SKM-1 treated with dmso at 0.1 percent for 144 hours (cell line): ENCODE measurements at regions not wholly inside any gene's neighbourhood (a gene's known extent, or its start where the extent isn't known, plus 50 kb on each side); places are given as distances from the start of the nearest gene placed in this dataset.
"Not testable (repeated sequence)": the region's sequence is repeated elsewhere in the genome, so short reads cannot be mapped to it uniquely, and the experiment has no call there.

Experiments used
- DNase-seq: peaks from one replicate; lab custom pipeline; 2025; ENCODE audit not compliant: unreplicated experiment; lab: John Stamatoyannopoulos, UW

- peak; percentile 31 for DNase-seq
Observed at GRCh38 chr7:32691965-32692815, 196.9 kb downstream of the AVL9 start.

DNA sequence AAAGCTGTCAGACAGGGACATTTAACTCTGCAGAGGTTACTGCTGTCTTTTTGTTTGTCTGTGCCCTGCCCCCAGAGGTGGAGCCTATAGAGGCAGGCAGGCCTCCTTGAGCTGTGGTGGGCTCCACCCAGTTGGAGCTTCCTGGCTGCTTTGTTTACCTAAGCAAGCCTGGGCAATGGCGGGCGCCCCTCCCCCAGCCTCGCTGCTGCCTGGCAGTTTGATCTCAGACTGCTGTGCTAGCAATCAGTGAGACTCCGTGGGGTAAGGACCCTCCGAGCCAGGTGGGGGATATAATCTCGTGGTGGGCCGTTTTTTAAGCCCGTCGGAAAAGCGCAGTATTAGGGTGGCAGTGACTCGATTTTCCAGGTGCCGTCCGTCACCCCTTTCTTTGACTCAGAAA, 192.8 kb downstream of the AVL9 start:
- not testable (repeated sequence) for DNase-seq

GRCh38 chr7:32681174-32681518, 185.9 kb downstream of the AVL9 start:
- DNase-seq: no peak

DNA sequence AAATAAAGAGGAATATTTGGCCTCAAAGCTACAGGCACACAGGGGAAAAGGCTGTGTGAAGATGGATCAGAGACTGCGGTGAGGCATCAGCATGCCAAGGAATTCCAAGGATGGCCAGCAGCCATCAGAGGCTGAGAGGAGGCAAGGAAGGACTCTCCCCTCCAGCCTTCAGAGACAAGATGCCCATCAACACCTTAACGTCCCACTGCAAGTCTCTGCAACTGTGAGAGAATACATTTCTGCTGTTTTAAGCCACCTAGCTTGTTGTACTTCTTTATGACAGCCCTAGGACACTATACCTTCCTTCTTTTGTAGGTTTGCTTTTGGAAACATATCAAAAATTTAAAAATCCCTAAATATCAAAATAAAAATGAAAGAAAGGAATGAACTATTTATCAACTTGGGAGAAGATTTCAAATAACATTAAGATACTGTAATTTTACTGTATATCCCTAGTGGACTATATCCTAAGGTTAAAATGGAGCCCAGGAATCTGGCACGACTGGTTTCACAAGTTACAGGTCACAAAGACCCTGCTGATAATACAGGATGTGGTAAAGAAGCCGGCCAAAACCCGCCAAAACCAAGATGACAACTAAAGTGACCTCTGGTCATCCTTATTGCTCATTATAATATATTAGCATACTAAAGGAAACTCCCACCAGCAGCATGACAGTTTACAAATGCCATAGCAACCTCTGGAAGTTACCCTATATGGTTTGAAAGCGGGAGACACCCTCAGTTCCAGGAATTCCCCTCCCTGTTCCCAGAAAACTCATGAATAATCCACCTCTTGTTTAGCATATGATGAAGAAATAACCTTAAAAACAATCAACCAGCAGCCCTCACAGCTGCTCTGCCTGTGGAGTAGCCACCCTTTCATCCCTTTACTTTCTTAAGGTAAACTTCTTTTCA, 185.2 kb downstream of the AVL9 start:
- peak; percentile 6 for DNase-seq

GRCh38 chr7:32679192-32679591, 183.9 kb downstream of the AVL9 start:
- DNase-seq: no peak

- DNase-seq: no peak
Observed at GRCh38 chr7:32677593-32677992, 182.3 kb downstream of the AVL9 start.

DNA sequence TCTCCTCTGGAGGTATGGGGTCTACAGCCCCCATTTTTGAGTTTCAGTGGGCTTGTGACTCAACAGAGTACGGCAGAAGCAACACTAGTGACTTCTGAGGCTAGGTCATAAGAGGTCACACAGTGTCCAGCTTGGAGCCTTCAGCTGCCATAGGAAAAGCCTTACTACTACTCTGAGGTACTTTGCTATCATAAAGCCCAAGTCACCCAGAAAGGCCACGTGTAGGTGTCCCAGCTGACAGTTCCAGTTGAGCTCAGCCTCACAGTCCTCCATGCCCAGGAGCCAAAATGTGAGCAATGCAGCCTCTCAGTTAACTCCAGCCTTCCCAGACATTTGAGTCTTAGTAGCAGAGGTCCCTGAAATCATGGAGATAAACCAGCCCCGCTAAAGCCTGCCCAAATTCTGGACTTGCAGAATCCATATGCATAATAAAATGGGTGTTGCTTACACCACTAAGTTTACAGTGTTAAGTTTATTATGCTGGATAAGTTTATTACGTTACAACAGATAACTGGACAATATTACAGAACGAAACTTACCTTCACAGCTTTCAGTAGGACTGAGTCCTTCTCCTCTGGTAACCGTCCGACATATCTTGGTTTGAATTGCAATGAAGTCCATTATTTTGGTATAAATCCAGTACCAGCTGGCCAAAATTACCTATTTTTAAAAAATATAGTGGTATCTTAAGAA, 181.1 kb downstream of the AVL9 start:
- no peak for DNase-seq

DNA sequence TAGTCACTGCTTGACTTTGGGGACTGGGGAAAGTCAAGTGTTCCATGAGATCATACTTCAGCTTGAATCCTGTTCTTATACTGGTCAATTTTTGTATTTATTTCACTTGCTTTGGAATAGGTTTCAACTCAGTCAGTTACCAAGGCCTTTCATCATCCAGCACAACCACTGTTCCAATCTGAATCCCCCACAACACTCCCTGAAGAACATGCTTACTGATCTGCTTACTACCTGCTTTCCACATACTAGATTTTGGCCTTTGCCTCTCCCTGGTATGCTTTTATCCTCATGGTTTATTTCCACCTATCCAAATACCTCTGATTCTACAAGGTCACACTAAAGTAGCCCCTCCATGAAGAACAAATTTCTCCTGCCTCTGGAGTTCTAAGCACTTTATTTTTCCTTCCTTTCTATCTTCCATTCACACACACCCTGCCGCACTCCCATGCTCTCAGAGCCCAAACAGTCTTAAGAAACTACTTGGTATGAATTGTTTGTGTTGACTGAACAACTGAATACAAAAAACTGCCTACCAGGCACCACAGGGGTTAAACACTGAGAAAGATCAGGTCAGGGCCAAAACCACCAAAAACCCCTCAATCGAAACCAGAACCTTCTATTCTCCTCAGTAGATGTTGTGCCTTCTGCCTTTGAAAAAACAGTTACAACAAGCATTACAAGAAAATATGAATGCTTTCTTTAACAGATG, 178.1 kb downstream of the AVL9 start:
- no peak for DNase-seq

DNA sequence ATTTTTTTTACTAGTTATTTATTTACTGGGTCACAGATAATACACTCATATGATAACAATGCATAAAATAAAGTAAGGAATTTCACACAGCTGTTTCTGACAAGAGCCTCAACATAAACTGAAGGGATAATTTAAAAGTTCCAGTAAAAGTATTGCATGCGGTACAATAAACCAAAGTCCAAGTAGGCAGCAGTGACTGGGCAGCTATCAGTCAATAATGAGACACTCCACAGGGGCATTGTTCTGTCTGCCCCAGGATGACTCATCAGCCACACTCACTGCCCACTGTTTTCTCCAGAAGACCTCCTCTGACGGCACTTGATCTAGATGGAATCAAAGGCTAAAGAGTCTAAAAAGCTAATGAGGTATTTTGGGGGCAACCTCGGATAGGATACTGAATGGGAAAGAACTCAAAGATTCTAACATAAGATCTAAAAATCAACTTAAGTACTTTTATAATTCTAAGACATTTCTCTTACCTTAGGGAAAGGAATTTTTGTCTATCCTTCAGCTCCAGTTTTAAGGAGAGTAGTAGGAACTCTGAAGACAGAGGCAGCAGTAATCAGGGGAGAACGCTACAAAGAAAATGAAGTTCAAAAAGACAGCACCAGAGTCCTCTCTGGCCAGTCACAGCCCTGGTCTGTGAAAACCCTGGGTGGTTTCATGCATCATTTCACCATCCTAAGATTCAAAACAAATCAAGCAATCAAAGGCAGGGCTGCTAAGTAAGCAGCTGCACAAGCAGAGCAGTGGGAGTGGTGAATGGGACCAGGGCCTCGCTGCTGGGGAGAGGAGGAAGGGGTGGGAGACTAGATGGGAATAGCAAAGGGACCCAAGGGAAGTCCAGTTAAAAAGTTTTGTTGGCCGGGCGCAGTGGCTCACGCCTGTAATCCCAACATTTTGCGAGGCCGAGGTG, 175.1 kb downstream of the AVL9 start:
- no peak for DNase-seq

GRCh38 chr7:32669173-32669870, 174.0 kb downstream of the AVL9 start:
- DNase-seq: not testable (repeated sequence)

- DNase-seq: not testable (repeated sequence)
Observed at GRCh38 chr7:32668387-32669097, 173.3 kb downstream of the AVL9 start.

GRCh38 chr7:32667586-32667985, 172.3 kb downstream of the AVL9 start:
- DNase-seq: not testable (repeated sequence)

DNA sequence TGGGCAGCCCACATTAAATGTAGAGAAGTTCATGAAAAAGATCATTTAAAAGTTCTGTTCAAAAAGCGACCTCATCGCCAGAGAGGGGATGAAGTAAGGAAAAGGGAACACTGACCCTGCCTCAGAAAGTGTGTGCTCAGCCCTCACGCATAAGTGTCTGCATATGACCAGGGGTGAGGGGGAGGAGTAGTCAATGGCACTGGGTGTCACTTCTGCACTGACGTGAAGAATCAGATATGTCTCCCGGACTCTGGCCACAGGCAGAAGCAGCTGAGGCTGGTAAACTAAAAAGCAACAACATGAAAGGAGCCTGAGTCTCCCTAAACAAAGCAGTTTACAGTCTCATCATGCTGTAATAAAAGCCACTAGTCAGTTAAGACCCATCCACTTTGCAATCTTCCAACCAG, 168.5 kb downstream of the AVL9 start:
- not testable (repeated sequence) for DNase-seq

GRCh38 chr7:32662509-32662908, 167.2 kb downstream of the AVL9 start:
- not testable (repeated sequence) for DNase-seq

- DNase-seq: no peak
Observed at GRCh38 chr7:32661929-32662328, 166.6 kb downstream of the AVL9 start.

DNA sequence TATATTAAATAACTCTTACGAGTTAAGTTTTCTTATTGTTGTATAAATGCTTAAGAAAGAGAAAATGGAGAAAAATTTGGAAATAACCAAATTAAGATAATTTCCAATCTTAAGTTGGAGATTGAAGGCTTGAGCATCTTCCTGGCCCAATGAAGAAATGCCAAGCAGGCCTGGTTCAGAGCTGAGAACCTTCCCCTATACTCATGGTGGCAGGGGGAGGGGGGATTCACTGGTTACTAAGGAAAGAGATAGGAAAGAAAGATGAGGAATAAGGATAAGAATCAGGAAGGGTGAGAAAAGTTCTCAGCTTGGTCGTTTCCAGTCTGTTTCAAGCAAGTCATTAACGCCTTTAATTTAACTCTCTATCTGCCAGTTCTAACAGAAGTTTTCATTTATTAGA, 166.2 kb downstream of the AVL9 start:
- no peak for DNase-seq

DNA sequence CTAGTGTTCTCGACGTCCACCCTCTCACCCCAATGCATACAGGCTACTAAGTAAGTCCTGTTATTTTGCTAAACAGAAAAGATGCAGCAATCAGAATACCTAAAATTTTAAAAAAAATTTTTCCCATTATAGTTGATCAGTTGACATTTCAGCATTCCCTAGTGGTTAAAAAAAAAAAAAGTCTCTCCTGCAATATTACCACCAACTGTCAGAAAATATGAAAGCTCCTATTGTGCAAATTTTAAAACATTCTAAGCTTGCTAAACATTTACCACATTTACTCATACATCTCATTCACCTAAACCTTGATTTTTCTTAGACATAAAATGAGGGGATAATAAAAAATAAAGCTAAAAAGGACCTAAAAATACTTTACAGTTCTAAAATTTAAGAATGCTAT, 165.6 kb downstream of the AVL9 start:
- DNase-seq: no peak

DNA sequence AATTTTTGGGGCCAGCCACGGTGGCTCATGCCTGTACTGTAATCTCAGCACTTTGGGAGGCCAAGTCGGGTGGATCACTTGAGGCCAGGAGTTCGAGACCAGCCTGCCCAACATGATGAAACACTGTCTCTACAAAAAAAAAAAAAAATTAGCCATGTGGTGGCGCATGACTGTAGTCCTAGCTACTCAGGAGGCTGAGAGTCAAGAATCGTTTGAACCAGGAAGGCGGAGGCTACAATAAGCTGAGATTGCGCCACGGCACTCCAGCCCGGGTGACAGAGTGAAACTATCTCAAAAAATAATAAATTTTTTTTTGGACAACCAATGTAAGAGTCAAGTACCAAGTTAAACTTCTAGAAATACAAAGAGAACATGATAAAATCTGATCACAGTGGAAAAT, 164.6 kb downstream of the AVL9 start:
- no peak for DNase-seq

DNA sequence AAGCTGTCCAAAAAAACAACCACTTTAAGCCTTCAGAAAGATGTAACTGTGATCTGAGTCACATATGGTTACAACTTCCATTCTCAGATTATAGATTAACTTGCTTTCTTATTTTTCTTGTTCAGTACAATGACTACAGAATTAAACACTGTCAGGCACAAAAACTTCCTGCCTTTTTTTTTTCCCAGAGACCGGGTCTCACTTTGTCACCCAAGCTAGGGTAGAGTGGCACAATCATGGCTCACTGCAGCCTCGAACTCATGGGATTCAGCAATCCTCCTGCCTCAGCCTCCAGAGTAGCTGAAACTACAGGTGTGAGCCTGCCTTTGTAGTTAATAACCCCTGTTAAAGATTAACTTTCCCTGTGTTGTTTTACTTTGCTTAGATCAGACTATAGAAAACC, 163.2 kb downstream of the AVL9 start:
- DNase-seq: no peak
